Prostate gland (tissue), 2 donors: ENCODE measurements at regions not wholly inside any gene's neighbourhood (a gene's known extent, or its start where the extent isn't known, plus 50 kb on each side); places are given as distances from the start of the nearest gene placed in this dataset.

Source experiments
- DNase-seq: peaks from one replicate; pipeline ENCODE4 v3.0.0-alpha.2; 2019; ENCODE audit warnings: low spot score
- H3K27ac ChIP-seq, 2 donors: fragments of 200-600 bp; sonication (generic); 2 replicates each; pipeline ENCODE4 v1.5.1; 2017 to 2019
- H3K27me3 ChIP-seq: fragments of 200-600 bp; sonication (generic); replicated peaks from 2 replicates; pipeline ENCODE4 v1.5.1; 2019; ENCODE audit not compliant: insufficient read depth
- H3K36me3 ChIP-seq, 2 donors: fragments of 200-600 bp; sonication (generic); 1 replicate in 1 of 2; 2 replicates in 1 of 2; pipeline versions ENCODE4 v1.5.1 to v1.8.1; 2017 to 2019
- H3K4me1 ChIP-seq: fragments of 200-600 bp; sonication (generic); replicated peaks from 2 replicates; pipeline ENCODE4 v1.5.1; 2019
- H3K4me3 ChIP-seq, 2 donors: fragments of 200-600 bp; sonication (generic); 2 replicates each; pipeline ENCODE4 v1.5.1; 2017 to 2019
- H3K9me3 ChIP-seq: fragments of 200-600 bp; sonication (generic); 2 replicates; pipeline ENCODE4 v1.5.1; 2017
- POLR2A ChIP-seq: fragments of 450-650 bp; IDR thresholded peaks from one replicate; pipeline ENCODE4 v1.6.1; 2016; ENCODE audit warnings: antibody characterized with exemption, mild to moderate bottlenecking
- POLR2AphosphoS5 ChIP-seq: sonication (generic); formaldehyde crosslinking; IDR thresholded peaks from one replicate; pipeline ENCODE4 v1.6.1; 2017; ENCODE audit warnings: antibody characterized with exemption
- WGBS: methylation state at CpG from one replicate; pipeline ENCODE4 v1.1.5; 2018; 5-methylcytosine and 5-hydroxymethylcytosine counted together
- intact Hi-C: fragments of 100-400 bp; cut with DNase I; formaldehyde crosslinking; loops from one replicate; pipeline ENCODE4 v1.14.2; 2022
- TF ChIP-seq, protein P1 (sequence below), 4 experiments: fragments of 200-600 bp in 2 of 4; fragments of 450-650 bp in 2 of 4; sonication (generic) in 2 of 4; IDR thresholded peaks; 1 replicate in 3 of 4; 2 replicates in 1 of 4; pipeline ENCODE4 v1.5.1; 2016 to 2019; ENCODE audit warnings: antibody characterized with exemption in 4 of 4, mild to moderate bottlenecking in 2 of 4, moderate library complexity in 2 of 4

DNA sequence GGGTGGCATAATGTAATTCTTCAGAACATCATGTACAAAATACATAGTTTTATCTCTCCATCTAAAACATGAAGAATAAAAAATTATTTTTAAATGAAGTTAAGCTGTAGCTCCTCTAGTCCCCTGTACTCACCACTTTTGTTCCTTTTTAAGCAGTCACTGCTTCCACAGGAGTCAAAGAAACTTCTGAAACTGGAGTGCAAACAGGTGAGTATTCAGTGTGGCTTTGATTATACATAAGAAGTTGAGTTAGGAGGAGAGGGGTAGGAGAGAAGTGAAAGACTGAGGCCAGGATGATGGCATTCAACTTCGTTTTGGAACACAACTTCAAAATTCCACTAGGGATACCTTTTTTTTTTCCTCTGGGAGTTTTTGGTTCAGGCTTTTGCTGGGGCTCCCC lies 131.4 kb upstream of the CNTN1 start:
- Histone ChIP-seq H3K4me3 (no peak overlapping the region), H3K27ac (no peak overlapping the region), H3K36me3 (no peaks in the 10 kb centered on the region), H3K4me1 (no peaks in the 10 kb centered on the region), H3K27me3 (no peaks in the 10 kb centered on the region), H3K9me3 (no peaks in the 10 kb centered on the region)
- WGBS: 60% methylated on average over 1 of the region's 1 CpG
- intact Hi-C loops: no loop called here
- TF ChIP-seq, protein P1, sequence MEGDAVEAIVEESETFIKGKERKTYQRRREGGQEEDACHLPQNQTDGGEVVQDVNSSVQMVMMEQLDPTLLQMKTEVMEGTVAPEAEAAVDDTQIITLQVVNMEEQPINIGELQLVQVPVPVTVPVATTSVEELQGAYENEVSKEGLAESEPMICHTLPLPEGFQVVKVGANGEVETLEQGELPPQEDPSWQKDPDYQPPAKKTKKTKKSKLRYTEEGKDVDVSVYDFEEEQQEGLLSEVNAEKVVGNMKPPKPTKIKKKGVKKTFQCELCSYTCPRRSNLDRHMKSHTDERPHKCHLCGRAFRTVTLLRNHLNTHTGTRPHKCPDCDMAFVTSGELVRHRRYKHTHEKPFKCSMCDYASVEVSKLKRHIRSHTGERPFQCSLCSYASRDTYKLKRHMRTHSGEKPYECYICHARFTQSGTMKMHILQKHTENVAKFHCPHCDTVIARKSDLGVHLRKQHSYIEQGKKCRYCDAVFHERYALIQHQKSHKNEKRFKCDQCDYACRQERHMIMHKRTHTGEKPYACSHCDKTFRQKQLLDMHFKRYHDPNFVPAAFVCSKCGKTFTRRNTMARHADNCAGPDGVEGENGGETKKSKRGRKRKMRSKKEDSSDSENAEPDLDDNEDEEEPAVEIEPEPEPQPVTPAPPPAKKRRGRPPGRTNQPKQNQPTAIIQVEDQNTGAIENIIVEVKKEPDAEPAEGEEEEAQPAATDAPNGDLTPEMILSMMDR (IDR thresholded peaks at IDR 0.05): no peak
- TF ChIP-seq POLR2A (no peak), POLR2AphosphoS5 (no peak)
- no peak for DNase-seq

DNA sequence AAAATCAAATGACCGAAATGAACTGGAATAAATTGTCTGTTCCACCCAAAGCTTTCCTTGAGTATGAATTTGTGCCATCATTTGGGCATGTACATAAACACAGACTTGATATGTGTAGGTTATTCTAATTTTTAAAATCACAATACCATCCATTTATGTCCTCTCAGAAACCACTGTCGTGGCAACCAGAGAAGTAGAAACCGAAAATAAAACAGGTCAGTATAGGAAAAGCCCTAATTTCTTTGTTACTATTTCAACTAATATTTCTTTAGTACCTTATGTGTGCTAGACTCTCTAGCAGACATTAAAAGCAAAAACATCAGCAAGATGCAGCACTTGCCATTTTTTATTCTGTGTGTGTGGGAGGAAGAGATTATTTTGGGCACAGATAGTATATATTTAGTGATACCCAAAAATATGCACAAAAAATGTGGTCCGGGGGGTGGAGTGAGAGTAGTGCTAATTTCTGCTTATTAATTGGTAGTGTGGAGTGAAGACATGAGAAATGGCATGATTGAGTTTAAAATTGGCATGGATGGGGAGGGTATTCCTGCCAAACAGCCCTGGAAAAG lies 130.8 kb upstream of the CNTN1 start:
- TF ChIP-seq POLR2AphosphoS5 (no peak), POLR2A (no peak)
- TF ChIP-seq, protein P1 (IDR thresholded peaks at IDR 0.05): no peak
- intact Hi-C loops: no loop called here
- Histone ChIP-seq H3K27ac (no peak overlapping the region), H3K27me3 (no peaks in the 10 kb centered on the region), H3K4me3 (no peak overlapping the region), H3K36me3 (no peaks in the 10 kb centered on the region), H3K9me3 (no peaks in the 10 kb centered on the region), H3K4me1 (no peaks in the 10 kb centered on the region)
- 92% methylated on average over 4 of the region's 4 CpGs for WGBS
- DNase-seq: no peak

DNA sequence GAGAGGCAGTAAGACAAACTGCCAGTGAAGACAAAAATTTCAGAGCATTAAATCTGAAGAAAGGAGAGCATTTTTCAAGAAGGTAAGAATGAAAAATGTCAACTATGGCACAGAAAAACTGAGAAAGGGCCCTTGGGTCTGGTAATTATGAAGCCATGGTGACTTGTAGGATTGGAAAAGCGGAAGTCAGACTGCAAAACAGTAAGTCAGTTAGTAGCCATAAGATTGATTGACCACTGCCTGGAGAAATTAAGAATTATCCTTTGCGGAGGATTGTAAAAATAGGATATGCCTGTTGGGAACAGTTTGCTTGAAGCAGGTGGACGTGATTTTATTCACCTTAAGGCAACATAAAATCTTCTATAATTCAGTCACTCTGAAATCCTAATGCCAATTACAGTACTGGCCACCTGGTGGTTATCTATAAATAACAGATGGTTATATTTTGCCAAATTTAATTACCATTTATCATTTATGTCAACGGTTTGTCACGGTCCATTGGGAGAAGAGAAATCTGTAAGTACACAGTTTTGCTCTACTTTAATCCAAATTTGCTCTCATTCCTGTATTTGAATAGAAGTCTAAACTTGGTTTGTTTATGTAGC lies 127.1 kb upstream of the CNTN1 start:
- intact Hi-C loops: no loop called here
- no peak for DNase-seq
- WGBS: 72% methylated on average over 5 of the region's 5 CpGs
- TF ChIP-seq POLR2AphosphoS5 (no peak), POLR2A (no peak)
- TF ChIP-seq, protein P1 (IDR thresholded peaks at IDR 0.05): no peak
- Histone ChIP-seq H3K9me3 (no peaks in the 10 kb centered on the region), H3K36me3 (no peaks in the 10 kb centered on the region), H3K27me3 (no peaks in the 10 kb centered on the region), H3K27ac (no peak overlapping the region), H3K4me3 (no peak overlapping the region), H3K4me1 (no peaks in the 10 kb centered on the region)

DNA sequence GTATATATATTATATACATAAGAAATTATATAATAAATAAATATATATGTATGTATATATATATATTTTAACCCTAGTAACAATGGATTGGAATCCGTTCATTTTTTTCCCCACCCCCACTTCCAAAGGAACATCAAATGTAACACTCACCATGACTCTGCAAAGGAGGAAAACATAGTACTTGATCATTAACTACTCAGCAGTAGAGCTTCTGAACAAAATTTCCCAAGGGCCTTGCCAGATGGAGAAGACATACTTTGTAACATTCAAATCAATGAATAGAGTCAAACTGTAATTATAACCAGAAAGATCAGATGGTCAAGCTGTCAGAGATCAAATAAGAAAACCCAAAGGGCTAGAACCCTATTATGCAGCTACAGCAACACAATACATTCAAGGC lies 126.0 kb upstream of the CNTN1 start:
- Histone ChIP-seq H3K4me1 (no peaks in the 10 kb centered on the region), H3K27me3 (no peaks in the 10 kb centered on the region), H3K9me3 (no peaks in the 10 kb centered on the region), H3K27ac (no peak overlapping the region), H3K36me3 (no peaks in the 10 kb centered on the region), H3K4me3 (no peak overlapping the region)
- DNase-seq: no peak
- intact Hi-C loops: no loop called here
- TF ChIP-seq POLR2AphosphoS5: no peak
- no peak for TF ChIP-seq POLR2A
- TF ChIP-seq, protein P1 (IDR thresholded peaks at IDR 0.05): no peak
- WGBS: 85% methylated on average over 1 of the region's 1 CpG

DNA sequence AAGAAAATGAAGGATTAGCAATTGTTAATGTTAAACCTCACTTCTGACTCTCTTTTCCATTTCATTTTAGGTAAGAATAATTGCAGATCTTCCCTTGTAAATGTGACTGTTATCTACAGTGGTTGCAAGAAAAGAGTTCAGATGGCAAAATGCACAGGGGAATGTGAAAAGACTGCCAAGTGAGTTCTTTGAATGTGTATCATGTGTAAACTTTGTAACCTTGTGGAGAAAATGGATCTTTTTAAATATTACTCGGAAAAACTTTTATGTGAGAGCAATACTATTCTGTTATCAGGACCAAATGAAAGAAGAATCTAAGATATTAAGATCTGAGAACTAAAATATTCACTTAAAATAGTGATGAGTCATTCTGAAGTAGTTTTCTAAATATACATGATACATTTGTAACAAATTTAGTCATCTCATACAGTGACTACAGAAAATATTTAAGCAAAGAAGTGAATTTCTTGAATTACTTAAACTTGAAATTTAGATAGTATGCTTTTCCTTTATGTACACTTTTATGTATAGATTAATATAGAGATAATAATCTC lies 122.5 kb upstream of the CNTN1 start:
- Histone ChIP-seq H3K4me3 (no peak overlapping the region), H3K9me3 (no peaks in the 10 kb centered on the region), H3K27me3 (no peaks in the 10 kb centered on the region), H3K36me3 (no peaks in the 10 kb centered on the region), H3K27ac (no peak overlapping the region), H3K4me1 (no peaks in the 10 kb centered on the region)
- intact Hi-C loops: no loop called here
- DNase-seq: no peak
- TF ChIP-seq POLR2AphosphoS5 (no peak), POLR2A (no peak)
- TF ChIP-seq, protein P1 (IDR thresholded peaks at IDR 0.05): no peak
- WGBS: 42% methylated on average over 1 of the region's 1 CpG
